Heart right ventricle (tissue), 16 donors: ENCODE measurements at regions not wholly inside any gene's neighbourhood (a gene's known extent, or its start where the extent isn't known, plus 50 kb on each side); places are given as distances from the start of the nearest gene placed in this dataset.

Source experiments
- ATAC-seq, 8 donors: fragments of 200-7000 bp; cut with Tn5 transposase; one replicate each; pipeline ENCODE4 v1.9.1; 2020; ENCODE audit warnings: mild to moderate bottlenecking in 8 of 8, moderate library complexity in 8 of 8, moderate number of reproducible peaks in 1 of 8
- DNase-seq, 2 donors: peaks; one replicate each; pipeline ENCODE4 v3.0.0-alpha.2; 2020
- H3K27ac ChIP-seq, 10 donors: fragments of 200-600 bp; sonication (generic) in 2 of 10; one replicate each; pipeline versions ENCODE4 v1.5.0 to v1.8.0; 2020 to 2022; ENCODE audit warnings: mild to moderate bottlenecking in 3 of 10
- H3K27me3 ChIP-seq, 7 donors: fragments of 200-600 bp; one replicate each; pipeline ENCODE4 v1.8.0; 2021 to 2022; ENCODE audit warnings: mild to moderate bottlenecking in 2 of 7
- H3K36me3 ChIP-seq, 9 donors: fragments of 200-600 bp; sonication (generic) in 1 of 9; one replicate each; pipeline versions ENCODE4 v1.5.0 to v1.8.0; 2020 to 2022; ENCODE audit warnings: mild to moderate bottlenecking in 2 of 9
- H3K4me1 ChIP-seq, 9 donors: fragments of 200-600 bp; sonication (generic) in 1 of 9; one replicate each; pipeline versions ENCODE4 v1.5.0 to v1.8.0; 2020 to 2022; ENCODE audit warnings: mild to moderate bottlenecking in 4 of 9
- H3K4me3 ChIP-seq, 10 donors: fragments of 200-600 bp; sonication (generic) in 2 of 10; one replicate each; pipeline versions ENCODE4 v1.5.0 to v1.8.0; 2020 to 2022; ENCODE audit warnings: mild to moderate bottlenecking in 7 of 10, moderate library complexity in 2 of 10
- H3K9me3 ChIP-seq, 11 donors: fragments of 200-600 bp in 10 of 11; sonication (generic) in 2 of 11; one replicate each; pipeline versions ENCODE4 v1.5.0 to v1.8.0; 2013 to 2022; ENCODE audit warnings: mild to moderate bottlenecking in 2 of 11, control low read depth in 1 of 11, moderate library complexity in 1 of 11
- CTCF ChIP-seq, 9 donors: fragments of 200-600 bp; sonication (generic) in 2 of 9; IDR thresholded peaks; one replicate each; pipeline versions ENCODE4 v1.5.0 to v1.8.0; 2021 to 2022; ENCODE audit warnings: antibody characterized with exemption in 9 of 9, mild to moderate bottlenecking in 5 of 9, moderate library complexity in 1 of 9
- WGBS, 2 donors: extraction: QIAGEN DNeasy Blood & Tissue Kit; methylation state at CpG; one replicate each; pipeline ENCODE4 v1.1.7; 2013; ENCODE audit warnings: inconsistent platforms in 1 of 2; 5-methylcytosine and 5-hydroxymethylcytosine counted together
- intact Hi-C, 10 donors: fragments of 100-400 bp; cut with DNase I; formaldehyde crosslinking; loops; one replicate each; pipeline versions ENCODE4 v1.11.1 to v1.14.2; 2022
- donor health status: Arrhythmogenic right ventricular cardiomyopathy.
- donor health status: ischemic (EF 13 %, LVEDD 7.1; RV severe dilation, severe dysfunction).
- donor health status: healthy with polysubstance abuse.
- donor health status: DM: no; HTN: yes; CAD: no.
- donor health status: DM: no; HTN: no; CAD: no.
- donor health status: ischemic (EF 25% LVEDD 6.9; RV normal size, moderate dysfunction).
- donor health status: ischemic (EF 25% LVEDD 5.7; RV mildly dilated, moderate dysfunction).
- donor health status: healthy.
- donor health status: DM: yes; HTN: yes; CAD: no.
- donor health status: Ischemic cardiomyopathy.
- donor health status: ischemic (EF 35%, LVEDD 5.7; RV mildly dilated, moderate dysfunction).
- donor health status: nonischemic (EF 11% LVEDD 7.7; RV severe dilation, severe dysfunction).
- donor health status: DM: yes; HTN: yes; CAD: no.
- donor health status: PGD.
- donor health status: ischemic (EF 29% LVEDD 5.4; RV normal size, mild dysfunction).
- donor health status: nonischemic (EF 23%, LVEDD 6.1; RV moderate dilation, normal function).

GRCh38 chr2:118689456-118689855, 158.0 kb downstream of the EN1 start:
- Histone ChIP-seq H3K27ac (no peak overlapping the region), H3K36me3 (no peaks in the 10 kb centered on the region), H3K27me3 (no peaks in the 10 kb centered on the region), H3K9me3 (peaks cover 0 to 18% (median 0%) of the 10 kb centered on the region in 11 donors), H3K4me3 (no peak overlapping the region), H3K4me1 (peaks cover 0 to 3% (median 0%) of the 10 kb centered on the region in 9 donors)
- DNase-seq = no peak
- intact Hi-C loops = no loop called here
- no peak for TF ChIP-seq CTCF (IDR thresholded peaks at IDR 0.05)
- 73 to 77% methylated on average over 4 of the region's 4 CpGs for WGBS, 2 donors
- ATAC-seq = no peak

GRCh38 chr2:118689033-118689432, 158.4 kb downstream of the EN1 start:
- ATAC-seq = no peak
- no peak for DNase-seq
- H3K27me3 ChIP-seq = no peaks in the 10 kb centered on the region

GRCh38 chr2:118687698-118688097, 159.8 kb downstream of the EN1 start:
- Histone ChIP-seq H3K36me3 (no peaks in the 10 kb centered on the region), H3K27me3 (no peaks in the 10 kb centered on the region), H3K27ac (no peak overlapping the region), H3K4me1 (no peaks in the 10 kb centered on the region), H3K4me3 (no peak overlapping the region), H3K9me3 (peaks cover 0 to 17% (median 0%) of the 10 kb centered on the region in 11 donors)
- intact Hi-C loops = no loop called here
- 30 to 44% methylated on average over 2 of the region's 2 CpGs for WGBS, 2 donors
- DNase-seq (peak in 1 of 2 donors; percentile 15), ATAC-seq (peak in 5 of 8 donors; percentile 24 to 77 (median 55))
- TF ChIP-seq CTCF (IDR thresholded peaks at IDR 0.05) = no peak

More at GRCh38 chr2:118689033-118689432, 158.4 kb downstream of the EN1 start:
- H3K9me3 ChIP-seq = peaks cover 0 to 18% (median 0%) of the 10 kb centered on the region in 11 donors
- no peaks in the 10 kb centered on the region for H3K36me3 ChIP-seq
- no peak for TF ChIP-seq CTCF (IDR thresholded peaks at IDR 0.05)
- intact Hi-C loops = no loop called here
- no peak overlapping the region for H3K27ac ChIP-seq
- peaks cover 0 to 3% (median 0%) of the 10 kb centered on the region in 9 donors for H3K4me1 ChIP-seq
- H3K4me3 ChIP-seq = no peak overlapping the region
- 77 to 86% methylated on average over 6 of the region's 6 CpGs for WGBS, 2 donors

GRCh38 chr2:118687192-118687591, 160.3 kb downstream of the EN1 start:
- H3K9me3 ChIP-seq = peaks cover 0 to 14% (median 0%) of the 10 kb centered on the region in 11 donors
- H3K4me1 ChIP-seq = no peaks in the 10 kb centered on the region
- no peak for TF ChIP-seq CTCF (IDR thresholded peaks at IDR 0.05)
- H3K27me3 ChIP-seq = no peaks in the 10 kb centered on the region
- DNase-seq = no peak
- no peak overlapping the region for H3K4me3 ChIP-seq
- H3K27ac ChIP-seq = no peak overlapping the region
- no peaks in the 10 kb centered on the region for H3K36me3 ChIP-seq
- ATAC-seq = no peak
- 60 to 70% methylated on average over 3 of the region's 3 CpGs for WGBS, 2 donors
- intact Hi-C loops = no loop called here
